ENCODE measurements at regions not wholly inside any gene's neighbourhood (a gene's known extent, or its start where the extent isn't known, plus 50 kb on each side); places are given as distances from the start of the nearest gene placed in this dataset.

GRCh38 chr6:44564906-44565524, 177.5 kb downstream of the CDC5L start:
- TF ChIP-seq POLR2AphosphoS5 (IDR thresholded peaks at IDR 0.05) (no peak), EP300 (conservative IDR thresholded peaks at IDR 0.05; ENCODE audit: poor library complexity, severe bottlenecking) (no peak), RAD21 (conservative IDR thresholded peaks at IDR 0.05) (no peak), EZH2 (IDR thresholded peaks at IDR 0.05; ENCODE audit: borderline replicate concordance, insufficient read depth, low read length, poor library complexity, severe bottlenecking) (no peak)
- TF ChIP-seq, protein P1, sequence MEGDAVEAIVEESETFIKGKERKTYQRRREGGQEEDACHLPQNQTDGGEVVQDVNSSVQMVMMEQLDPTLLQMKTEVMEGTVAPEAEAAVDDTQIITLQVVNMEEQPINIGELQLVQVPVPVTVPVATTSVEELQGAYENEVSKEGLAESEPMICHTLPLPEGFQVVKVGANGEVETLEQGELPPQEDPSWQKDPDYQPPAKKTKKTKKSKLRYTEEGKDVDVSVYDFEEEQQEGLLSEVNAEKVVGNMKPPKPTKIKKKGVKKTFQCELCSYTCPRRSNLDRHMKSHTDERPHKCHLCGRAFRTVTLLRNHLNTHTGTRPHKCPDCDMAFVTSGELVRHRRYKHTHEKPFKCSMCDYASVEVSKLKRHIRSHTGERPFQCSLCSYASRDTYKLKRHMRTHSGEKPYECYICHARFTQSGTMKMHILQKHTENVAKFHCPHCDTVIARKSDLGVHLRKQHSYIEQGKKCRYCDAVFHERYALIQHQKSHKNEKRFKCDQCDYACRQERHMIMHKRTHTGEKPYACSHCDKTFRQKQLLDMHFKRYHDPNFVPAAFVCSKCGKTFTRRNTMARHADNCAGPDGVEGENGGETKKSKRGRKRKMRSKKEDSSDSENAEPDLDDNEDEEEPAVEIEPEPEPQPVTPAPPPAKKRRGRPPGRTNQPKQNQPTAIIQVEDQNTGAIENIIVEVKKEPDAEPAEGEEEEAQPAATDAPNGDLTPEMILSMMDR (IDR thresholded peaks at IDR 0.05; ENCODE audit: poor library complexity, severe bottlenecking), result no peak

Data from neural cell (in vitro differentiated cells).